Activated CD8-positive, alpha-beta T cell treated with anti-CD3 and anti-CD28 coated beads for 36 hours (primary cell): ENCODE measurements at regions not wholly inside any gene's neighbourhood (a gene's known extent, or its start where the extent isn't known, plus 50 kb on each side); places are given as distances from the start of the nearest gene placed in this dataset.

Experiments
- ATAC-seq: fragments of 200-7000 bp; cut with Tn5 transposase; one replicate; pipeline ENCODE4 v1.10.0; 2021; ENCODE audit warnings: mild to moderate bottlenecking, moderate library complexity
- CTCF ChIA-PET: fragments of 350-600 bp; sonication (Branson Sonifier 250); formaldehyde crosslinking; loops from one replicate; lab custom pipeline; 2021; ENCODE audit warnings: antibody characterized with exemption; lab: Charles Lee
- POLR2A ChIA-PET: fragments of 350-600 bp; sonication (Branson Sonifier 250); formaldehyde crosslinking; loops from one replicate; lab custom pipeline; 2021; ENCODE audit warnings: antibody characterized with exemption; lab: Charles Lee
- DNase-seq: peaks from one replicate; pipeline ENCODE4 v3.0.0-alpha.2; 2020
- H3K27ac Mint-ChIP-seq: one replicate; pipeline ENCODE4 v1.8.0; 2021; ENCODE audit warnings: mild to moderate bottlenecking, mixed read lengths
- H3K27me3 Mint-ChIP-seq: one replicate; pipeline ENCODE4 v1.8.0; 2021; ENCODE audit warnings: mixed read lengths
- H3K36me3 Mint-ChIP-seq: one replicate; pipeline ENCODE4 v1.8.0; 2021; ENCODE audit warnings: low read depth, mixed read lengths
- H3K4me1 Mint-ChIP-seq: one replicate; pipeline ENCODE4 v1.8.0; 2021; ENCODE audit warnings: low read depth, mixed read lengths
- H3K4me3 Mint-ChIP-seq: one replicate; pipeline ENCODE4 v1.8.0; 2021; ENCODE audit warnings: mild to moderate bottlenecking, moderate library complexity, mixed read lengths
- H3K9me3 Mint-ChIP-seq: one replicate; pipeline ENCODE4 v1.8.0; 2021; ENCODE audit warnings: mixed read lengths
- CTCF ChIP-seq: fragments of 200-600 bp; IDR thresholded peaks from one replicate; pipeline ENCODE4 v1.8.0; 2022; ENCODE audit warnings: antibody characterized with exemption, mild to moderate bottlenecking
- intact Hi-C: fragments of 100-400 bp; cut with micrococcal nuclease; formaldehyde crosslinking; loops from one replicate; pipeline ENCODE4 v1.10.0; 2022

- no peak for ATAC-seq
These were observed 49.9 kb upstream of the CASK start for GRCh38 chrX:41973208-41973607.

More at GRCh38 chrX:41973208-41973607, 49.9 kb upstream of the CASK start:
- intact Hi-C loops: no loop called here
- TF ChIP-seq CTCF: no peak
- Mint-ChIP-seq H3K4me1 (no peaks in the 10 kb centered on the region), H3K9me3 (no peaks in the 10 kb centered on the region), H3K27ac (no peak overlapping the region), H3K36me3 (no peaks in the 10 kb centered on the region), H3K4me3 (no peak overlapping the region), H3K27me3 (no peaks in the 10 kb centered on the region)
- CTCF ChIA-PET: no interaction called here
- DNase-seq: no peak
- POLR2A ChIA-PET: no interaction called here
